Transverse colon (tissue), 4 donors: ENCODE measurements at regions not wholly inside any gene's neighbourhood (a gene's known extent, or its start where the extent isn't known, plus 50 kb on each side); places are given as distances from the start of the nearest gene placed in this dataset.

Experiments
- EP300 ChIP-seq: sonication (generic); formaldehyde crosslinking; IDR thresholded peaks from one replicate; pipeline ENCODE4 v1.6.1; 2017; ENCODE audit warnings: antibody characterized with exemption, low read depth
- POLR2A ChIP-seq: fragments of 450-650 bp; IDR thresholded peaks from one replicate; pipeline ENCODE4 v1.6.1; 2016; ENCODE audit warnings: antibody characterized with exemption, mild to moderate bottlenecking, moderate library complexity
- POLR2AphosphoS5 ChIP-seq, 3 donors: sonication (generic); formaldehyde crosslinking; IDR thresholded peaks; one replicate each; pipeline ENCODE4 v1.6.1; 2016; ENCODE audit warnings: antibody characterized with exemption in 3 of 3
- TF ChIP-seq, protein P1 (sequence below), 5 experiments: fragments of 200-600 bp in 3 of 5; fragments of 450-650 bp in 2 of 5; sonication (generic) in 3 of 5; IDR thresholded peaks; 1 replicate in 2 of 5; 2 replicates in 3 of 5; pipeline ENCODE4 v1.5.1; 2016 to 2017; ENCODE audit warnings: antibody characterized with exemption in 5 of 5, inconsistent platforms in 3 of 5, mild to moderate bottlenecking in 2 of 5, moderate library complexity in 1 of 5

DNA sequence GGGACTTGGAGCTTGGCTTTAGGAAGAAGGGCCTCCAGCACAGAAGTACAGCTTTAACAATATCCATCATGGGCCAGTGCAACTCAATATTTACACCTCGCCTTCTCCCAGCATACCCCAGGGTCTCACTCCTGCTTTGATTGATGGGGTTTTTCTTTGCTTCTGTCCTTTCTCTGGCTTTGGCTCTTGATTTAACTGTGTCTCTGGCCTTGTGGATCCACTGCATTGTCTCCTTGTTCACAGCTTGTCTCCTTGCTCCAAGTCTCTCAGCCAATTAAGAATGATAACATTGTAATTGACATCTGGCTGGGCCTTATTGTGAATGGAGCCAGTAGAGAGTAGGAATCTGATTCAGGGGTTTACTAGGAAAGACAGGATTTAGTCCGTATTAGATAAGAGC is 1019.5 kb downstream of the TMEM182 start:
- TF ChIP-seq POLR2AphosphoS5 (IDR thresholded peaks at IDR 0.05) (no peak), POLR2A (no peak), EP300 (no peak)
- TF ChIP-seq, protein P1, sequence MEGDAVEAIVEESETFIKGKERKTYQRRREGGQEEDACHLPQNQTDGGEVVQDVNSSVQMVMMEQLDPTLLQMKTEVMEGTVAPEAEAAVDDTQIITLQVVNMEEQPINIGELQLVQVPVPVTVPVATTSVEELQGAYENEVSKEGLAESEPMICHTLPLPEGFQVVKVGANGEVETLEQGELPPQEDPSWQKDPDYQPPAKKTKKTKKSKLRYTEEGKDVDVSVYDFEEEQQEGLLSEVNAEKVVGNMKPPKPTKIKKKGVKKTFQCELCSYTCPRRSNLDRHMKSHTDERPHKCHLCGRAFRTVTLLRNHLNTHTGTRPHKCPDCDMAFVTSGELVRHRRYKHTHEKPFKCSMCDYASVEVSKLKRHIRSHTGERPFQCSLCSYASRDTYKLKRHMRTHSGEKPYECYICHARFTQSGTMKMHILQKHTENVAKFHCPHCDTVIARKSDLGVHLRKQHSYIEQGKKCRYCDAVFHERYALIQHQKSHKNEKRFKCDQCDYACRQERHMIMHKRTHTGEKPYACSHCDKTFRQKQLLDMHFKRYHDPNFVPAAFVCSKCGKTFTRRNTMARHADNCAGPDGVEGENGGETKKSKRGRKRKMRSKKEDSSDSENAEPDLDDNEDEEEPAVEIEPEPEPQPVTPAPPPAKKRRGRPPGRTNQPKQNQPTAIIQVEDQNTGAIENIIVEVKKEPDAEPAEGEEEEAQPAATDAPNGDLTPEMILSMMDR (IDR thresholded peaks at IDR 0.05) = no peak
